Smooth muscle cell (in vitro differentiated cells): ENCODE measurements at regions not wholly inside any gene's neighbourhood (a gene's known extent, or its start where the extent isn't known, plus 50 kb on each side); places are given as distances from the start of the nearest gene placed in this dataset.

Experiments
- DNase-seq: peaks from one replicate; lab custom pipeline; 2025; ENCODE audit not compliant: unreplicated experiment; lab: John Stamatoyannopoulos, UW
- H2AFZ ChIP-seq: fragments of 200-600 bp; sonication (generic); 2 replicates; pipeline ENCODE4 v1.6.0; 2016; ENCODE audit warnings: antibody characterized with exemption, low read depth, mild to moderate bottlenecking
- H3F3A ChIP-seq: fragments of 200-600 bp; sonication (generic); 2 replicates; pipeline ENCODE4 v1.6.0; 2017; ENCODE audit warnings: antibody characterized with exemption, low read depth
- H3K27ac ChIP-seq: fragments of 200-600 bp; sonication (generic); 2 replicates; pipeline ENCODE4 v1.5.1; 2016; ENCODE audit warnings: low read depth, mild to moderate bottlenecking
- H3K27me3 ChIP-seq: fragments of 200-600 bp; sonication (generic); 2 replicates; pipeline ENCODE4 v1.6.1; 2016; ENCODE audit warnings: low read depth, mild to moderate bottlenecking
- H3K36me3 ChIP-seq: fragments of 200-600 bp; sonication (generic); 2 replicates; pipeline ENCODE4 v1.5.1; 2016; ENCODE audit warnings: low read depth
- H3K4me1 ChIP-seq: fragments of 200-600 bp; sonication (generic); 2 replicates; pipeline ENCODE4 v1.5.1; 2016; ENCODE audit warnings: low read depth
- H3K4me2 ChIP-seq: fragments of 200-600 bp; sonication (generic); 2 replicates; pipeline ENCODE4 v1.6.0; 2016; ENCODE audit warnings: mild to moderate bottlenecking
- H3K4me3 ChIP-seq: fragments of 200-600 bp; sonication (generic); 2 replicates; pipeline ENCODE4 v1.5.1; 2016; ENCODE audit warnings: mild to moderate bottlenecking
- H3K79me2 ChIP-seq: fragments of 200-600 bp; sonication (generic); 2 replicates; pipeline ENCODE4 v1.6.0; 2016; ENCODE audit warnings: low read depth, mild to moderate bottlenecking
- H3K9ac ChIP-seq: fragments of 200-600 bp; sonication (generic); 2 replicates; pipeline ENCODE4 v1.6.0; 2016; ENCODE audit warnings: low read depth
- H3K9me3 ChIP-seq: fragments of 200-600 bp; sonication (generic); replicated peaks from 2 replicates; pipeline ENCODE4 v1.5.1; 2016; ENCODE audit warnings: low read depth
- H4K20me1 ChIP-seq: fragments of 200-600 bp; sonication (generic); 2 replicates; pipeline ENCODE4 v1.6.0; 2016; ENCODE audit warnings: low read depth
- CTCF ChIP-seq: fragments of 200-600 bp; sonication (generic); IDR thresholded peaks from 2 replicates; pipeline ENCODE4 v1.5.1; 2017; ENCODE audit warnings: borderline replicate concordance, mild to moderate bottlenecking, antibody characterized with exemption; ENCODE audit not compliant: insufficient read depth, poor library complexity, severe bottlenecking
- WGBS: methylation state at CpG from one replicate; pipeline ENCODE4 v1.1.7; 2016; ENCODE audit warnings: low lambda C conversion rate; 5-methylcytosine and 5-hydroxymethylcytosine counted together

GRCh38 chr2:51258301-51258700 is 226.4 kb upstream of the NRXN1 start:
- no peaks in the 10 kb centered on the region for H3F3A ChIP-seq
- H3K79me2 ChIP-seq, result no peaks in the 10 kb centered on the region
- H4K20me1 ChIP-seq, result no peaks in the 10 kb centered on the region
- no peak for DNase-seq
- H3K27me3 ChIP-seq, result no peaks in the 10 kb centered on the region
- H3K9ac ChIP-seq, result no peak overlapping the region
- no peak overlapping the region for H3K27ac ChIP-seq
- no peaks in the 10 kb centered on the region for H3K9me3 ChIP-seq
- no peak overlapping the region for H3K4me2 ChIP-seq
- no peak for TF ChIP-seq CTCF
- H3K36me3 ChIP-seq, result no peaks in the 10 kb centered on the region
- 96% methylated on average over 5 of the region's 5 CpGs for WGBS
- H2AFZ ChIP-seq, result no peak overlapping the region
- H3K4me3 ChIP-seq, result no peak overlapping the region
- H3K4me1 ChIP-seq, result no peaks in the 10 kb centered on the region

- 92% methylated on average over 5 of the region's 5 CpGs for WGBS
These were observed 224.8 kb upstream of the NRXN1 start for GRCh38 chr2:51256736-51257135.

GRCh38 chr2:51251356-51251755 is 219.4 kb upstream of the NRXN1 start:
- Histone ChIP-seq H3K4me2 (no peak overlapping the region), H3K27ac (no peak overlapping the region), H3F3A (no peaks in the 10 kb centered on the region), H2AFZ (no peak overlapping the region), H3K9ac (no peak overlapping the region), H3K27me3 (no peaks in the 10 kb centered on the region), H3K4me3 (no peak overlapping the region), H3K9me3 (no peaks in the 10 kb centered on the region), H3K36me3 (no peaks in the 10 kb centered on the region), H3K79me2 (no peaks in the 10 kb centered on the region), H3K4me1 (no peaks in the 10 kb centered on the region), H4K20me1 (no peaks in the 10 kb centered on the region)
- no peak for TF ChIP-seq CTCF
- no peak for DNase-seq
- WGBS, result 88% methylated on average over 2 of the region's 2 CpGs

More at GRCh38 chr2:51256736-51257135, 224.8 kb upstream of the NRXN1 start:
- H3K36me3 ChIP-seq, result no peaks in the 10 kb centered on the region
- H3K9ac ChIP-seq, result no peak overlapping the region
- H3F3A ChIP-seq, result no peaks in the 10 kb centered on the region
- no peak overlapping the region for H3K4me2 ChIP-seq
- H3K79me2 ChIP-seq, result no peaks in the 10 kb centered on the region
- peak overlapping the region; percentile 15 for H2AFZ ChIP-seq
- no peak for DNase-seq
- no peak overlapping the region for H3K27ac ChIP-seq
- H3K4me3 ChIP-seq, result no peak overlapping the region
- no peaks in the 10 kb centered on the region for H3K4me1 ChIP-seq
- no peak for TF ChIP-seq CTCF
- no peaks in the 10 kb centered on the region for H3K27me3 ChIP-seq
- no peaks in the 10 kb centered on the region for H3K9me3 ChIP-seq
- no peaks in the 10 kb centered on the region for H4K20me1 ChIP-seq

- H3K4me2 ChIP-seq, result no peak overlapping the region
- no peaks in the 10 kb centered on the region for H3K79me2 ChIP-seq
- no peaks in the 10 kb centered on the region for H3K9me3 ChIP-seq
- H3K4me3 ChIP-seq, result no peak overlapping the region
- H3F3A ChIP-seq, result no peaks in the 10 kb centered on the region
- no peak overlapping the region for H3K27ac ChIP-seq
- no peaks in the 10 kb centered on the region for H4K20me1 ChIP-seq
- no peak for DNase-seq
- WGBS, result 89% methylated on average over 7 of the region's 7 CpGs
- H2AFZ ChIP-seq, result no peak overlapping the region
- no peaks in the 10 kb centered on the region for H3K36me3 ChIP-seq
- H3K4me1 ChIP-seq, result no peaks in the 10 kb centered on the region
- H3K9ac ChIP-seq, result no peak overlapping the region
- no peaks in the 10 kb centered on the region for H3K27me3 ChIP-seq
- no peak for TF ChIP-seq CTCF
These were observed 215.4 kb upstream of the NRXN1 start for GRCh38 chr2:51247252-51247805.
